HG03097 (cell line): ENCODE measurements at regions not wholly inside any gene's neighbourhood (a gene's known extent, or its start where the extent isn't known, plus 50 kb on each side); places are given as distances from the start of the nearest gene placed in this dataset.

Experiments
- ATAC-seq: cut with Tn5 transposase; IDR thresholded peaks from one replicate; pipeline ENCODE4 v1.9.1; 2021; ENCODE audit not compliant: unreplicated experiment, low FRiP score

DNA sequence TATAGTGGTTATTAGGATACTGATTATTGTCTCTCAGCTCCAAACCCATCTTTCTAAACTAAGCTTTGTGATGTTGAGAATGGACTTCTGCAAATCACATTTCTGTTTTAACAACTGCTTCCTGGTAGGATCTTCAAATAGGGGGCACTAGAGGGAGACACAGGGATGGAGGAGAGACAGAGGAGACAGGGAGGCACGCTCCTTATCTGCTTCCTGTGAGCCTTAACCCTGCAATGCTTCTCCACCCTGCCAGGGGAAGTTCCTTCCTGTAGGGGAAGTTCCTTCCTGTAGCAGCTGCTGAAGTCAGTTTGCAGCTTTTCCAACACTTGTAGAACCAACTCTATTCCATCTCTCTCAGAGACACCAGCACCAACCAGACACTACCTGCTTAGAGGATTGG, 847.2 kb downstream of the CCSER2 start:
- ATAC-seq: no peak

DNA sequence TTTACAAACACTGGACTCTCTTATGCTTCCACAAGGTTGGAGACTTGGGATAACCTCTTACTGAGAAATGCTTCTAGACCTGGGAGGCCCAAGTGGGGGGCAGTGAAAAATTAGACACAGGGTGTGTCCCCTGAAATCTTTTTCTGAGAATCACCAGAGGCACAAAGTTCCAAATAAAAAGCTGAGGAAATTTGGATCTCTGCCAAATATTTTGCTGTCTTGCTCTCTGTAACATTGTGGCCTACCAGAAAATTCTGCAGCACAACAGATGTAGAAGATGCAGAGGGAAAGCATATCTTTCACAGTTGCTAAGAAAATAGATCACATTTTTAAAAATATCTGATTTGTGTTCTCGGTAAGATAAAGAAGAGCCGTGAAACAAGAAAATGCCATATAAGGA, 849.4 kb downstream of the CCSER2 start:
- no peak for ATAC-seq

DNA sequence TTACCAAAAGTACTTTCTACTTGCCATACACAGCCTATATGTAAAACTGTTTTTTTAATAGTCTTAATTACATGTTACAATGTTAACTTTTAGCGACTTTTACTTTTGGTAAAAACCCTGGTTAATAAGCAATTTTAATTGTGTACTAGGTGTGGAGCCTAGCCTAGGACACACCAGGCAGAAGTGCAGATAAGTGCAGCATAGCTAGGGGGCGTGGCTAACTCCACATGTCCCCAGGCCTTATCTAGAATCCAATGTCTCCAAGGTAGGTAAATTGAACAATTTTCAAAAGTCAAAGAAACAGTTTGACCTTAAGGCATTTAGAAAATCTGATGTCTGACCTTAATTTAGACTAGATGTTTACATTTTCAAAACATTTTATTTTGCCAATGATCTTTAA, 858.7 kb downstream of the CCSER2 start:
- ATAC-seq: no peak

DNA sequence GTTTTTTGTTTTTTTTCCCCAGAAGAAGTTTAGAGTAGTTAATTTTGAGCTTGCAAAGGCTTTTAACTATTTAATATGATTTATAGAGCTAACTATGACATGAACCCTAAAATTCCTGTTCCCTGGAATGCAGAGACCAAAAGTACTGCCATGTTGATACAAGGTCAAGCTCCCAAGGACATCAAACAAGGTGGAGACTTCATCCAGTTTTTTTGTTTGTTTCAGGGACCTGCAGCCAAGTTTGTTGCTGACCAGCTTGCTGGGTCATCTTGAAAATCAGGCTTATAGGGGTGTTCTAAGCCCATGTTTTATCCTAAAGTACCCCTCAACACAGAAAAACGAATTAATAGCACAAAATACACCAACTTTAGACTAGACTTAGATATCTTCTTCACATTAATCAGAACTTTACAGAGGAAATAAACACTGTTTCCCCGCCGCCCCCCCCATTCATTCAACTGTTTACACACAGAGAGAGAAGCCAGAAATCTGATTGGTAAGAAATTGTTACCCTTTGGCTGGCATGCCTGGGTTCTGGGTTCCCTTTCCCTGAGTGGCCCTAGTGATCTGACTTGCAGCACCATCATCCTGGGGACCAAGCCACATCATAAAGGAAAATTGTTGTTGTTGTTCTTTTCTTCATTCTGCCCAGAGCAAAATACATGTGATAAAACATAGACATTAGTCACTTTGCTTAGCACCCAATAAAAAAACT, 860.5 kb downstream of the CCSER2 start:
- no peak for ATAC-seq

DNA sequence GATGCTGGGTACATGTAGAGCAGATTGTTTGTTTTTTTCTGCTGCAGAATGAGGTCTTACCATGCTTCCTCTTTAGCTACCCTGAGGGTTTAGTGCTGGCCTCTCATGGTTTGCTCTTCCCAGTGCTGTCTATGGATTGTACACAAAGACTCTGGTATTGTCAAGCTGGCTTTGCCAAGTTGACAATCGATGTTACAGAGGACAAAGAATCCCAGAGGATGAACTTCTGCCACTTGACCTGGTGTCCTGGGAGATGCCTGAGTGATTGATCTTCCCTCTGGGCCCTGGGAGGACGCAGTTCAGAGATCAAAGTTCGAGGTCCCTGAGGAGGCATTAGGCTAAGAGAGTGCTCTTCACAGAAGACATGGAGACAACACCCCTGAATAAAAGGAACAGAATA, 865.4 kb downstream of the CCSER2 start:
- ATAC-seq: no peak

DNA sequence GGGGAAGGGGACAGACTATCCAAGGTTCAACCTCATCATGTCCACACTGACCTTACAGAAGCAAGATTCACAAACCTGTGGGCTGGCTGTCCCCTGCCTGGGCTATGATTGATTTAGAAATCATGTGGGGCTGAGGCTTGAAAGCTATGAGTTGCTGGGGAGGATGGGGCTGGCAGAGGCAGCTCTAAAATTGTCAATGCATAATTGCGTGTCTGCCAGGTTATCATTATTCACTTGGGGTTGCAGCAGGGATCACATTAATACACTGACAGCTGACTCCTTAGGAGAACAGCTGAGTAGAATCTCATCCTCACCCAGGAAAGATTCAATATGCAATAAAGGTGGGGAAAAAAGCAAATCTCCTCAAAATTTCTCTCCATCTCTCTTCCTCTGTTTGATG, 866.3 kb downstream of the CCSER2 start:
- ATAC-seq: no peak

DNA sequence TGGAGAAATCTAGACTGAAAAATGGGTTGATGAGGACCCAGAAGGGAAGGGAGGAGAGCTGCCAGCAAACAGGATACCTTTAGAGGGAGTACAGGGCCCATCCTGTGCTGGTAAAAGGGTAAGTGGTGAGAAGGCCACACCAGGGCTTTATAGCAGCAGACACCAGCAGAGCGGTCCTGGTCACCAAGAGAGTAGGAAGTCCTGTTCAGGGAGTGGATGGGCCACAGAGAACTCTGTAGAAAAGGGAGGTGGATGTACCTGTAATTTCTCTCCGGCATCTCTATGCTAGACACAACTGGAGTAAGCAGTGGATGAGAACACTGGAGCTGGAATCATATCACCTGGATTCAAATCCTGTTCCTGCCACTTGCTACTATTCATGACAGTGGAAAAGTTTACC, 867.2 kb downstream of the CCSER2 start:
- no peak for ATAC-seq

DNA sequence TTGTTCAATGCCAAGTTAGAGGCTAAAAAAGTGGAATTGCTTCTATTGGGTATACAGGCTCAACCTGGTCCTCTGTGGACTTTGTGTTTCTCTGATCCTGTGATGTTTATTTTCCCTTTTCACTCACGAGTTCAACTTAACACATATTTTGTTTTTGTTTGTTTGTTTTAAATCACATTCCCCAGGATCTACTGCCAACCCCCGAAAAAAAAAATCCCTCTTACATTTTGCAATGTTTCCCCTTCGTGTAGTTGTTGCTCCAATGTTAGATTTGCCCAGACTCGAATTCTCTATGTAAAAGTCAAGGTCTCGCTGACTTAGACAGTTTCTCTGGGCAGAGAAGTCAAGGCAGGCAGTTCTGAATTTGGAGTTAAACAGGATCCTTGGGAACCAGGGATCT, 876.4 kb downstream of the CCSER2 start:
- ATAC-seq: no peak

DNA sequence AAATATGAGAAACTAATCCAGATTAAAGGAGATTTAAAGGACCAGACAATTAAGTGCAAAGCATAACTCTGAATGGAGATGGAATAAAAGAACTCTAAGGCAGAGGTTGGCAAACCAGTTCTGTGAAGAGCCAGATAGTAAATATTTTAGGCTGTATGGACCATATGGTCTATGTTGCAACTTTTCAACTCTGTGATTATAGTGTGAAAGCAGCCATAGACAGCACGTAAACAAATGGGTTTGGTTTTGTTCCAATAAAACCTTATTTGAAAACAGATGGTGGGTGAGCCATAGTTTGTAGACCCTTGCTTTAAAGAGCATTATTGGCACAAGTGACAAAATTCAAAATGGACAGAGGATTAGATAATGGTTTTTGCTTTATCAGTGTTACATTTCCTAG, 884.1 kb downstream of the CCSER2 start:
- no peak for ATAC-seq

DNA sequence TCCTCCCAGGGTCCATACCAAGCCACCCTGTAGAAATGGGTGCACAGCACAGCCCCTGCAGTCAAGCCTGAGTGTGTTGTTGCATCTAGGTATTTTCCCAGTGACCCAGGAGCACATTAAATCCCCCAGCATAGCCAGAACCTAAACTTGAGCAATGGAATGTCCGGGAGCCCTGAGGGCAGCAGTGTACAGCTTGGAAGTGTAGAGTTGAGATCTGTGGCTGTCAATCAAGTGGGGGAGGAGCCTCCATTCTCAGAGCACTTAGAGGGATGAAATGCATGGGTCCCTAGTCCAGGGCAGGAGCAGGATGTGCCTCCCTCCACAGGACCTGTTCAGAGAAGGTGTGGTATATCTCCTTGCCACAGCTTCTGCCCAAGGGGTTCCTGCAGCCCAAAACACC, 885.1 kb downstream of the CCSER2 start:
- no peak for ATAC-seq

DNA sequence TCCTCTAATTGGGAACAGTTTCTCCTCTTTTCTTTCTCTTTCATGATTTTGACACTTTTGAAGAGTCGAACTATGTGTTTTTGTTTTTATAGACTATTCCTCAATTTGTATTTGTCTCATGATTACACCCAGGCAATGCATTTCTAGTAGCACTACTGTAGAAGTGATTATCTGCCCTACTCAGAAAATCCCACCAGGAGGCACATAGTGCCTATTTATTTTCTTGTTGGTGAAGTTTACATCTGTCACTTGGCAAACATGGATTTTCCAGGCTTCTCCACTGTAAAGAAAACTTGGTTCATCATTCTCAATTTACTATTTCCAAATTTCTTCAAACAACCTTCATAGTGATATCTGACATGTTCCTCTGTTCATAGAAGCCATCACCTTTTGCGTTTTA, 893.9 kb downstream of the CCSER2 start:
- ATAC-seq: no peak

DNA sequence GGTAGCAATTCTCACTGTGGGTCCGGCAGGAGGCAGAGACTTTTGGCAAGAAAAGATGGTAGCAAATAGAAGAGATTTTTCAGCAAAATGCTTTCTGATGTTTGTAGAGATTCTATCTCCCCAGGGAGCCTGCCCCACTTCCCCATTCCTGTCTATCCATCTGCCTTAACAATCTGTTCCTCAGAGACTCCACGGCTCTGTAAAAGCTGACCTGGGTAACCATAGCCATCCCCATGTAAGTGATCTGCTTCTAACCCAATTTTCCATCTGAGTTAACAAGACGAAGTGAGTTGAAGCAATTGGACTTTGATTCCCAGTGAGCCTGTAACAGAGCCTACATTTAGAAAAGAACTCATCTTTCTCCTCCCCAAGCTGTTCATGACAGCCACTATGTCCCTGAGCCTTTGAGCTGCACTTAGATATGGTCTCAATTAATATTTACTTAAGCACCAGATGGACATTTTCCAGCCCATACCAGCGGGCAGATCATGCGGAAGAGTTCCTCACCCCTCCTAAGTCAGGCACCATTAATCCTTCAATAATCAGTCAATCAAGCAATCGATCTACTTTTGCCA, 896.1 kb downstream of the CCSER2 start:
- no peak for ATAC-seq

DNA sequence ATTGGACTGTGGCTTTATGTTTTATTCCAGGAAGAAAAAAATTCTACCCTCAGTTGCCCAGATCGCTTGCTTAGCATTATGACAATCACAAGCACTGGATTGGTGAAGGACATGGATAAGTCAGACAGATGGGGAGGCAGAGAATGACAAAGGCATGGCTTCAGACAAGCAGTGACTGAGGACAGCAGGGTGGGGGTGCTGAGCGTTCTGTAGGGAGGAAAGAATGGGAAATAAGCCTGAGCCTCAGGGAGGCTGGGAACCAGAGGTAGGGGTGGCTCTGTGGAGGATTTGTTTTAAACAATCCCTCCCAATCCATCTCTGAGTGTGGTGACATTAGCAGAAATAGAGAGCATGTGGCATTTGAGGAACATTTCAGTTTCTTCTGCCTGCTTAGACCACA, 896.9 kb downstream of the CCSER2 start:
- no peak for ATAC-seq

DNA sequence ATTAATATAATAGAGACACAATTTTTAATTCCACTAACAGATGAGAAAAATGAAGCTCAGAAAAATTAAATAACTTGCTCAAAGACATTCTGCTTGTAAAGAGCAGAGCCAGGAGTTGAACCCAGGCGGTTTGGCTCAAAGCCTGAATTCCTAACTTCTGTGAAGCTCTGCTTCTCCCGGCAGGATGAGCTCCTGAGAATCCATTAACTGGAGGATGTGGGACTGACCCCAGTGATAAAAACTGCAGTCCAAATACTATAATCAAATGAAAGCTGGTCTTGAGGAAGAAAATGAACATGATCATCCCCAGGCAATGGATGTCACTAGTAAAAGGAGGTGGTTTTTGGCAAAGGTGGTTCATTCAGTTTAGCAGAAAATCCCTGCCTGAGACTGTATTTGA, 898.2 kb downstream of the CCSER2 start:
- no peak for ATAC-seq

DNA sequence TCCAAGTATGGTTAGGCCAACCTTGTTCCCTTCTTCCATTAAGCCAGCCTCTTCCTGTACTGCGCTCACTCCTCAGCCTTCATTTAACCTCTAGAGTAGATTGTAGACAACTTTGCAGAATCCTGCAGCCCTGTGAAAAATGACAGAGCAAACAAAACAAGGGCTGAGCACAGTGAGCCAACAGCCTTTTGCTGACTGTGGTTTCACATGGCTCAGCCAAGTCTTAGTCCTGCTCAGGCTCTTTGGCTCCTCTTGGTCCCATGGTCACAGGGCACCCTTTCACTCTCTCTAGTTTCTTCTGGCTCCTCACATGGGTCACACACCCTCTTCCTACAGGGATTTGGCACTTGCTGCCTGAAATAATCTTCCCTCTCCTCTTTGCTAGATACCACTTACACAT, 900.3 kb downstream of the CCSER2 start:
- no peak for ATAC-seq

DNA sequence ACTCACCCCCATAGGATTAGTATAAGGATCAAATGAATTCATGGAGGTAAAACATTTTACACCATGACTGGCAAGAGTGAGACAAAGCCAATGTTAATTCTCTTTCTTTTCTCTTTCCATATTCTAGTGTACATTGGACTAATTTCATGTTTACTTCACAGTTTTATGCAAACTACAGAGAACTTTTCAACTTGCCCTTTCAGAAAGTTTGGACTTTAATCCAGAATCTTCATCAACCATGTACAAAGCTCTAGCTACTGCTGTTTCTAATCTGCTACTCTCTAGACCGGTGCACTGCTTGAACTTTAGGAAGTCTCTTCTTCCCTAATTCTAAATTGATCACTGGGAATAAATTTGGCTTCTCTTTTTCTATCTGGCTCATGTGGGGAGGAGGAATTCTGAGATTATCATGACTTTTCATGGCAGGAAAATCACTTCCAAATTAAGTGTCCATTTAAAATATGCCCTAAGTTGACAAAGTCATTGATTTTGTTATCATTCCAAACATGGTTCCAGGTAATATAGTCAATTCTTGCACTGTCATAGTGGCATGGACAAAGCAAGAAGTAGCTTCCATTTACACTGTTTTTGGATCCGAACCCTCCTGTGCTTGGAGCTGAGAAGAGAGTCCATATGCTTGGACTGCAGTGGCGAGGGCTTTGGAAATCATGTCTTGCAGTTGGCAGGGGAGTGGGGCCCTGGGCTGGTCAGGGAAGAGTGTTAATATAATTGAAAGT, 903.3 kb downstream of the CCSER2 start:
- no peak for ATAC-seq

DNA sequence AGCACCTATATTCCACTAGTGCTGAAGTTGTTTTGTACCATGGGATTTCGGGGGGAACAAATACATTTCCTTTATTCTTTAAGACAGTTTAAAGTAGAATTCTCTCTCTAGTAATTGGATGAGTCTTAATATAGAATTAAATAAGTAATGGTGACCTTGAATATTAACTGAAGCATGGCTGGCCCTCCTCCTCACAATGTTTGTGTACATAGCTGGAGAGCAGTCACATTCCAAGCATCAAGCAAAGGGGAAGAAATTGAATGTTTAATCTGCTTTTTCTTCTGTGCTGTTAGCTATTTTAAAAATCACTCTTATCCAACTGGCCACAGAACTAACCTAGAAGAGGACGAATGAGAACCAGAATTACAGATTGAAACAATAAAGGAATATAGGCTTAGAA, 906.9 kb downstream of the CCSER2 start:
- ATAC-seq: no peak

DNA sequence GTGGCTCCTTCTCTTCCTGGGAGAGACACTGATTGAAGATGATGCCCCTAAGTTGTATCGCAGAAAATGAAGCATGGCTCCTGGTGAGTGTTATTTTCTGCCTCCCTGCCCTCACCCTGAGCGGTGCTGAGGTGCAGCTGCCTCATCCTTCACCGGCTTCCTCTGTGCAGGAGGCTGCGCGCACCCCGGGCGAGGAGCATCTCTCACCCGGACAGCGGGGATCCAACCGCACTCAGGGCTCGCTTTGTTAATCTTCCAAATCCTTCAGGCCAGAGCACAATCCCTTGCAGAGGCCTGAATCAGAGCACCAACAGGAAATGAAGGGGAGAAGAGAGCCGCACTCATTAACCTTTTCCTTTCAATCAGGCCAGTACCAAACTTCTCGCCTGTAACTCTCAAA, 910.3 kb downstream of the CCSER2 start:
- no peak for ATAC-seq

DNA sequence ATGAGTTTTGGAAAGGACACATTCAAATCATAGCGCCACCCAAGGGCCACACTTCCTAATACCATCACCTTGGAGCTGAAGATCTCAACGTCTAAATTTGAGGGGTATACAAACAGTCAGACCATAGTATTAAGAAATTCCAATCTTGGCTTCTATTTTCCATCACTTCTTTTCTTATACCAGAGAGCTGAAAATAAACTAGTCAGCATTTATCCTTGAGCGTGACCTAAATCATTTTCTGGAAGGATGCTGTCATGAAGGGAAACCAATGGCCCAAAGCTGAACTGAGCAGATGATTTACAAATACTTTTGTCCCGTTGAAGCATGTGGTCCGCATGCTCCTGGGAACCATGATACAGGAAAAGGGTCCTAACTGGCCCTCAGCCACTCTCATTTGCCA, 921.9 kb downstream of the CCSER2 start:
- no peak for ATAC-seq

DNA sequence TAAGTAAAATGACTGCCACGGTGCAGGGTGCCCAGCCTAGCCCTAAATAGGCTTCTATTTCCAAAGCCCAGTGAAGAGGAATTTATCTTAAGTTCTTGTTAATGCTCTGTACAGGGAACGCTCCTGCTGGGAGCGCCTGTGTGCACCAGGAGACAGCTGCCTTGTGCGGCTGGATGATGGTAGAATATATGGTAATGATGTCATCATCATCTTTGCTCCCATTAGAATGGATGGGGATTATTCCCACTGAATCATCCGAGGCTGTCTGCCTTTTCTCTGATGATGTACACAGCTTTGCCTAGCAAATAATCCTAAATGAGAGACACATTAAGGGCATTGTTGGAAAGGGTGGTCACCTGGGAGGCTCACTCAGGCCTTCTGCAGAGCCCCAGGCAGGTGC, 928.1 kb downstream of the CCSER2 start:
- no peak for ATAC-seq

DNA sequence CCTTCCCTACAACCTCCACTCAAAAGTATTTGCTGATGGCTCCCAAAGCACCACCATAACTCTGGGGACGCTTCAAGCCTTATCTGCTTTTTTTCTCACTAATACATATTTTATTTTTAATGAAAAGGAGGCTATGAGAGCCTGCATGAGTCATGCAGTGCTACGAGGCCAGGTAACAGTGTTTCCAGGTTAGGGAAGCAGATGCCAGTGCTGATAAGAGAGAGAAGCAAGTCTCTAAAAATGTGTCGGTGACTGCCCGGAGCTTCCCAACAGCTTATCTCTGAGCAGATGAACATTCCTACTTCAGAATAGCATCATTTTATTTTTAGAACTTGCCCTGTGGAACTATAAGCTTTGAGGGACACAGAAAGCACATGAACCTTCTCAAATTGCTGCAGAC, 931.5 kb downstream of the CCSER2 start:
- ATAC-seq: no peak

DNA sequence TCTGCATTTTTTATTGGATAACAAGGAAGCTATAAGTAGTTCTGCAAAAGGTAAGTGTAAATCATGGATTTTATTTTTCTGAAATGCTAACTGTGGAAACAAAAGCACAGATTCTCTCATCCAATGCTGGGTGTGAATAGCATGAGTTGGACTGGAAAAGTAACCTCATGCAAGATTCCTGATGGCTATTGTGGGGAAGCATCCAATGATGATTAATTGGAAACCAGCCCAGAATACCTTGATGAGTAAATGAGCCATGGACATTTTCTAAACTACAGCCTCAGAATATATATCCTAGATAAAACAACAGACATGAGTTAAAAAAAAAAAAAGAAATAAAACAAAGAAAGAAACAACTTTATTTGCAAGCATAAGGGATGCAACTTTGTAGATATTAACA, 934.6 kb downstream of the CCSER2 start:
- ATAC-seq: no peak
